HepG2 (cell line): ENCODE measurements at regions not wholly inside any gene's neighbourhood (a gene's known extent, or its start where the extent isn't known, plus 50 kb on each side); places are given as distances from the start of the nearest gene placed in this dataset.

Source experiments
- CC2D1A ChIP-seq: sonication (generic); formaldehyde crosslinking; IDR thresholded peaks from 2 replicates; pipeline ENCODE4 v1.8.1; 2023; ENCODE audit warnings: mild to moderate bottlenecking, missing genetic modification reagents
- IRX3 ChIP-seq: sonication (generic); formaldehyde crosslinking; IDR thresholded peaks from 2 replicates; pipeline ENCODE4 v1.8.1; 2023; ENCODE audit warnings: mild to moderate bottlenecking, low read depth, missing genetic modification reagents, borderline replicate concordance
- NRL ChIP-seq: sonication (generic); formaldehyde crosslinking; IDR thresholded peaks from 2 replicates; pipeline ENCODE4 v1.5.0; 2020; ENCODE audit warnings: missing genetic modification reagents, mild to moderate bottlenecking, moderate library complexity, borderline replicate concordance
- PTBP1 ChIP-seq: fragments of 200-400 bp; formaldehyde crosslinking; IDR thresholded peaks from 2 replicates; pipeline ENCODE4 v1.6.1; 2018; ENCODE audit warnings: low read length, low read depth; ENCODE audit not compliant: poor library complexity, severe bottlenecking
- ZNF224 ChIP-seq: sonication (generic); formaldehyde crosslinking; IDR thresholded peaks from 2 replicates; pipeline ENCODE4 v1.5.0; 2020; ENCODE audit warnings: mild to moderate bottlenecking, missing genetic modification reagents
- ZNF530 ChIP-seq: sonication (generic); formaldehyde crosslinking; IDR thresholded peaks from 2 replicates; pipeline ENCODE4 v1.5.0; 2020; ENCODE audit warnings: low read depth, mild to moderate bottlenecking, missing genetic modification reagents
- ZNF607 ChIP-seq: sonication (generic); formaldehyde crosslinking; IDR thresholded peaks from 2 replicates; pipeline ENCODE4 v1.5.1; 2020; ENCODE audit warnings: missing genetic modification reagents, mild to moderate bottlenecking, borderline replicate concordance
- ZNF672 ChIP-seq: sonication (generic); formaldehyde crosslinking; IDR thresholded peaks from 2 replicates; pipeline ENCODE4 v1.8.1; 2022; ENCODE audit warnings: missing genetic modification reagents
- ZNF766 ChIP-seq: sonication (generic); formaldehyde crosslinking; IDR thresholded peaks from 2 replicates; pipeline ENCODE4 v1.5.0; 2020; ENCODE audit warnings: missing genetic modification reagents, borderline replicate concordance
- ZNF792 ChIP-seq: IDR thresholded peaks from 2 replicates; pipeline ENCODE4 v1.6.1; 2016
- TF ChIP-seq, protein P1 (sequence below): sonication (generic); formaldehyde crosslinking; conservative IDR thresholded peaks from 2 replicates; pipeline ENCODE4 v1.8.0; 2022; ENCODE audit warnings: missing genetic modification reagents
- TF ChIP-seq, protein P2 (sequence below): sonication (generic); formaldehyde crosslinking; IDR thresholded peaks from 2 replicates; pipeline ENCODE4 v1.5.0; 2020; ENCODE audit warnings: mild to moderate bottlenecking, missing genetic modification reagents, borderline replicate concordance
- TF ChIP-seq, protein P3 (sequence below): sonication (generic); formaldehyde crosslinking; IDR thresholded peaks from 2 replicates; pipeline ENCODE4 v1.9.0; 2021; ENCODE audit warnings: missing genetic modification reagents, borderline replicate concordance
- TF ChIP-seq, protein P4 (sequence below): sonication (generic); formaldehyde crosslinking; IDR thresholded peaks from 2 replicates; pipeline ENCODE4 v1.4.0; 2020; ENCODE audit warnings: mild to moderate bottlenecking, missing genetic modification reagents, borderline replicate concordance
- TF ChIP-seq, protein P5 (sequence below), 2 experiments: sonication (generic) in 1 of 2; formaldehyde crosslinking in 1 of 2; IDR thresholded peaks; 2 replicates each; pipeline versions ENCODE4 v1.4.0 to v1.6.1; 2018 to 2020; ENCODE audit warnings: missing genetic modification reagents in 2 of 2, borderline replicate concordance in 1 of 2, low read depth in 1 of 2, mild to moderate bottlenecking in 1 of 2, missing biosample characterization in 1 of 2

DNA sequence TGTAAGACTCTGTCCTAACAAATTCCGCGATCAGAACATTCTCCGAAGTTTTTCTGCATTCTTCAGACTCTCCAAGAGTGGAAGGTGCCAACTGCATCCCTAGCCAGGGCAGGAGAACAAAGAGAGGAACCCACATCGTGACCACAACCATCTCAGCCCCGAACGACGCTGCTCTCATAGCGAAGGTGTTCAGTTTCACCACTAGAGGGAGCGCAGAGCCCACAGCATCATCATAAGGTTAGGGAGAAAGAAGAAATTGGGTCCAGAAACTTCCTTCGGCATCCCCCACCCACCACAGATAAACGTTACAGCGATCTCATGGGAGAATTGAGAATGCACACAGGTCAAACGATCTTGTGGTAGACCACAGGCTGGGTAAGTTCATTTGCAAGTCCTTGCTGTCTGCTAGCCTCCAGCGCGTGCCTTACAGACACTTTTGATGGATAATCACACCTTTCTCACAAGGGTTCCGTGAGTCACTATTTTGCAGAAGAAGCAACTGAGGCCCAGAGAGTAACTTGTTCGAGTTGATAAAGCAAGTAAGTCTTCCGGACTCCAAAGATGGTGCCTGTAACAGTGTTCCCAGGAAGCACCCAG lies 53.7 kb upstream of the ARL4C start (continued):
- TF ChIP-seq, protein P1, sequence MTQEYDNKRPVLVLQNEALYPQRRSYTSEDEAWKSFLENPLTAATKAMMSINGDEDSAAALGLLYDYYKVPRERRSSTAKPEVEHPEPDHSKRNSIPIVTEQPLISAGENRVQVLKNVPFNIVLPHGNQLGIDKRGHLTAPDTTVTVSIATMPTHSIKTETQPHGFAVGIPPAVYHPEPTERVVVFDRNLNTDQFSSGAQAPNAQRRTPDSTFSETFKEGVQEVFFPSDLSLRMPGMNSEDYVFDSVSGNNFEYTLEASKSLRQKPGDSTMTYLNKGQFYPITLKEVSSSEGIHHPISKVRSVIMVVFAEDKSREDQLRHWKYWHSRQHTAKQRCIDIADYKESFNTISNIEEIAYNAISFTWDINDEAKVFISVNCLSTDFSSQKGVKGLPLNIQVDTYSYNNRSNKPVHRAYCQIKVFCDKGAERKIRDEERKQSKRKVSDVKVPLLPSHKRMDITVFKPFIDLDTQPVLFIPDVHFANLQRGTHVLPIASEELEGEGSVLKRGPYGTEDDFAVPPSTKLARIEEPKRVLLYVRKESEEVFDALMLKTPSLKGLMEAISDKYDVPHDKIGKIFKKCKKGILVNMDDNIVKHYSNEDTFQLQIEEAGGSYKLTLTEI (CRISPR knock-in tag), result no peak
- TF ChIP-seq PTBP1, result no peak
- TF ChIP-seq ZNF672 (CRISPR knock-in tag), result no peak
- TF ChIP-seq, protein P2, sequence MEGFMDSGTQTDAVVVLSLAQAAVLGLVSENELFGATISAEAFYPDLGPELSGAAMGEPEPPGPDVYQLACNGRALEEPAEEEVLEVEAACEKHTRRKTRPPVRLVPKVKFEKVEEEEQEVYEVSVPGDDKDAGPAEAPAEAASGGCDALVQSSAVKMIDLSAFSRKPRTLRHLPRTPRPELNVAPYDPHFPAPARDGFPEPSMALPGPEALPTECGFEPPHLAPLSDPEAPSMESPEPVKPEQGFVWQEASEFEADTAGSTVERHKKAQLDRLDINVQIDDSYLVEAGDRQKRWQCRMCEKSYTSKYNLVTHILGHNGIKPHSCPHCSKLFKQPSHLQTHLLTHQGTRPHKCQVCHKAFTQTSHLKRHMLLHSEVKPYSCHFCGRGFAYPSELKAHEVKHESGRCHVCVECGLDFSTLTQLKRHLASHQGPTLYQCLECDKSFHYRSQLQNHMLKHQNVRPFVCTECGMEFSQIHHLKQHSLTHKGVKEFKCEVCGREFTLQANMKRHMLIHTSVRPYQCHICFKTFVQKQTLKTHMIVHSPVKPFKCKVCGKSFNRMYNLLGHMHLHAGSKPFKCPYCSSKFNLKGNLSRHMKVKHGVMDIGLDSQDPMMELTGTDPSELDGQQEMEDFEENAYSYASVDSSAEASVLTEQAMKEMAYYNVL (CRISPR knock-in tag), result no peak
- TF ChIP-seq, protein P3, sequence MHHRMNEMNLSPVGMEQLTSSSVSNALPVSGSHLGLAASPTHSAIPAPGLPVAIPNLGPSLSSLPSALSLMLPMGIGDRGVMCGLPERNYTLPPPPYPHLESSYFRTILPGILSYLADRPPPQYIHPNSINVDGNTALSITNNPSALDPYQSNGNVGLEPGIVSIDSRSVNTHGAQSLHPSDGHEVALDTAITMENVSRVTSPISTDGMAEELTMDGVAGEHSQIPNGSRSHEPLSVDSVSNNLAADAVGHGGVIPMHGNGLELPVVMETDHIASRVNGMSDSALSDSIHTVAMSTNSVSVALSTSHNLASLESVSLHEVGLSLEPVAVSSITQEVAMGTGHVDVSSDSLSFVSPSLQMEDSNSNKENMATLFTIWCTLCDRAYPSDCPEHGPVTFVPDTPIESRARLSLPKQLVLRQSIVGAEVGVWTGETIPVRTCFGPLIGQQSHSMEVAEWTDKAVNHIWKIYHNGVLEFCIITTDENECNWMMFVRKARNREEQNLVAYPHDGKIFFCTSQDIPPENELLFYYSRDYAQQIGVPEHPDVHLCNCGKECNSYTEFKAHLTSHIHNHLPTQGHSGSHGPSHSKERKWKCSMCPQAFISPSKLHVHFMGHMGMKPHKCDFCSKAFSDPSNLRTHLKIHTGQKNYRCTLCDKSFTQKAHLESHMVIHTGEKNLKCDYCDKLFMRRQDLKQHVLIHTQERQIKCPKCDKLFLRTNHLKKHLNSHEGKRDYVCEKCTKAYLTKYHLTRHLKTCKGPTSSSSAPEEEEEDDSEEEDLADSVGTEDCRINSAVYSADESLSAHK (CRISPR knock-in tag), result no peak
- no peak for TF ChIP-seq NRL
- no peak for TF ChIP-seq CC2D1A (CRISPR knock-in tag)
- TF ChIP-seq, protein P4, sequence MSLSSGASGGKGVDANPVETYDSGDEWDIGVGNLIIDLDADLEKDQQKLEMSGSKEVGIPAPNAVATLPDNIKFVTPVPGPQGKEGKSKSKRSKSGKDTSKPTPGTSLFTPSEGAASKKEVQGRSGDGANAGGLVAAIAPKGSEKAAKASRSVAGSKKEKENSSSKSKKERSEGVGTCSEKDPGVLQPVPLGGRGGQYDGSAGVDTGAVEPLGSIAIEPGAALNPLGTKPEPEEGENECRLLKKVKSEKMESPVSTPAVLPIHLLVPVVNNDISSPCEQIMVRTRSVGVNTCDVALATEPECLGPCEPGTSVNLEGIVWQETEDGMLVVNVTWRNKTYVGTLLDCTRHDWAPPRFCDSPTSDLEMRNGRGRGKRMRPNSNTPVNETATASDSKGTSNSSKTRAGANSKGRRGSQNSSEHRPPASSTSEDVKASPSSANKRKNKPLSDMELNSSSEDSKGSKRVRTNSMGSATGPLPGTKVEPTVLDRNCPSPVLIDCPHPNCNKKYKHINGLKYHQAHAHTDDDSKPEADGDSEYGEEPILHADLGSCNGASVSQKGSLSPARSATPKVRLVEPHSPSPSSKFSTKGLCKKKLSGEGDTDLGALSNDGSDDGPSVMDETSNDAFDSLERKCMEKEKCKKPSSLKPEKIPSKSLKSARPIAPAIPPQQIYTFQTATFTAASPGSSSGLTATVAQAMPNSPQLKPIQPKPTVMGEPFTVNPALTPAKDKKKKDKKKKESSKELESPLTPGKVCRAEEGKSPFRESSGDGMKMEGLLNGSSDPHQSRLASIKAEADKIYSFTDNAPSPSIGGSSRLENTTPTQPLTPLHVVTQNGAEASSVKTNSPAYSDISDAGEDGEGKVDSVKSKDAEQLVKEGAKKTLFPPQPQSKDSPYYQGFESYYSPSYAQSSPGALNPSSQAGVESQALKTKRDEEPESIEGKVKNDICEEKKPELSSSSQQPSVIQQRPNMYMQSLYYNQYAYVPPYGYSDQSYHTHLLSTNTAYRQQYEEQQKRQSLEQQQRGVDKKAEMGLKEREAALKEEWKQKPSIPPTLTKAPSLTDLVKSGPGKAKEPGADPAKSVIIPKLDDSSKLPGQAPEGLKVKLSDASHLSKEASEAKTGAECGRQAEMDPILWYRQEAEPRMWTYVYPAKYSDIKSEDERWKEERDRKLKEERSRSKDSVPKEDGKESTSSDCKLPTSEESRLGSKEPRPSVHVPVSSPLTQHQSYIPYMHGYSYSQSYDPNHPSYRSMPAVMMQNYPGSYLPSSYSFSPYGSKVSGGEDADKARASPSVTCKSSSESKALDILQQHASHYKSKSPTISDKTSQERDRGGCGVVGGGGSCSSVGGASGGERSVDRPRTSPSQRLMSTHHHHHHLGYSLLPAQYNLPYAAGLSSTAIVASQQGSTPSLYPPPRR, result no peak; the same call in 1 of the 2 replicates
- TF ChIP-seq IRX3, result no peak
- no peak for TF ChIP-seq ZNF607 (CRISPR knock-in tag)
- peak; percentile 62; the same call in 1 of the 2 replicates for TF ChIP-seq ZNF792
- no peak for TF ChIP-seq ZNF224 (CRISPR knock-in tag)
- TF ChIP-seq, protein P5, sequence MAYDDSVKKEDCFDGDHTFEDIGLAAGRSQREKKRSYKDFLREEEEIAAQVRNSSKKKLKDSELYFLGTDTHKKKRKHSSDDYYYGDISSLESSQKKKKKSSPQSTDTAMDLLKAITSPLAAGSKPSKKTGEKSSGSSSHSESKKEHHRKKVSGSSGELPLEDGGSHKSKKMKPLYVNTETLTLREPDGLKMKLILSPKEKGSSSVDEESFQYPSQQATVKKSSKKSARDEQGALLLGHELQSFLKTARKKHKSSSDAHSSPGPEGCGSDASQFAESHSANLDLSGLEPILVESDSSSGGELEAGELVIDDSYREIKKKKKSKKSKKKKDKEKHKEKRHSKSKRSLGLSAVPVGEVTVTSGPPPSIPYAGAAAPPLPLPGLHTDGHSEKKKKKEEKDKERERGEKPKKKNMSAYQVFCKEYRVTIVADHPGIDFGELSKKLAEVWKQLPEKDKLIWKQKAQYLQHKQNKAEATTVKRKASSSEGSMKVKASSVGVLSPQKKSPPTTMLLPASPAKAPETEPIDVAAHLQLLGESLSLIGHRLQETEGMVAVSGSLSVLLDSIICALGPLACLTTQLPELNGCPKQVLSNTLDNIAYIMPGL (CRISPR knock-in tag; IDR thresholded peaks at IDR 0.05; ENCODE audit: borderline replicate concordance in 1 of 2, low read depth in 1 of 2), result peak; percentile 50 to 78; a peak in 2 of 4 replicates
- no peak for TF ChIP-seq ZNF766
- TF ChIP-seq ZNF530 (CRISPR knock-in tag), result no peak
